GM19455 (cell line): ENCODE measurements at regions not wholly inside any gene's neighbourhood (a gene's known extent, or its start where the extent isn't known, plus 50 kb on each side); places are given as distances from the start of the nearest gene placed in this dataset.

ENCODE experiments used
- ATAC-seq: cut with Tn5 transposase; IDR thresholded peaks from one replicate; pipeline ENCODE4 v1.9.1; 2021; ENCODE audit not compliant: unreplicated experiment

- ATAC-seq: no peak
Measured at GRCh38 chr2:19664646-19665045, 237.1 kb downstream of the TTC32 start.

GRCh38 chr2:19659024-19659792 lies 242.6 kb downstream of the TTC32 start:
- no peak for ATAC-seq

GRCh38 chr2:19656011-19656410 lies 245.8 kb downstream of the TTC32 start:
- ATAC-seq: no peak

- ATAC-seq: no peak
Measured at GRCh38 chr2:19654310-19655090, 247.3 kb downstream of the TTC32 start.

GRCh38 chr2:19653509-19653908 lies 248.3 kb downstream of the TTC32 start:
- no peak for ATAC-seq

- ATAC-seq: no peak
Measured at GRCh38 chr2:19652811-19653210, 249.0 kb downstream of the TTC32 start.

GRCh38 chr2:19651466-19651865 lies 250.3 kb downstream of the TTC32 start:
- no peak for ATAC-seq

- no peak for ATAC-seq
Measured at GRCh38 chr2:19649785-19650380, 251.9 kb downstream of the TTC32 start.

GRCh38 chr2:19649142-19649541 lies 252.6 kb downstream of the TTC32 start:
- ATAC-seq: no peak

GRCh38 chr2:19648583-19648982 lies 253.2 kb downstream of the TTC32 start:
- no peak for ATAC-seq

- ATAC-seq: no peak
Measured at GRCh38 chr2:19646987-19647386, 254.8 kb downstream of the TTC32 start.

- no peak for ATAC-seq
Measured at GRCh38 chr2:19644763-19645162, 257.0 kb downstream of the TTC32 start.

GRCh38 chr2:19643117-19643518 lies 258.7 kb downstream of the TTC32 start:
- peak; percentile 65 for ATAC-seq

- ATAC-seq: no peak
Measured at GRCh38 chr2:19642501-19642900, 259.3 kb downstream of the TTC32 start.

- ATAC-seq: no peak
Measured at GRCh38 chr2:19635951-19636510, 265.8 kb downstream of the TTC32 start.

GRCh38 chr2:19632403-19632991 lies 269.3 kb downstream of the TTC32 start:
- no peak for ATAC-seq

GRCh38 chr2:19631871-19632270 lies 269.9 kb downstream of the TTC32 start:
- no peak for ATAC-seq

GRCh38 chr2:19630921-19631320 lies 270.9 kb downstream of the TTC32 start:
- no peak for ATAC-seq

GRCh38 chr2:19627359-19627758 lies 268.9 kb upstream of the OSR1 start:
- no peak for ATAC-seq

GRCh38 chr2:19623488-19623887 lies 265.1 kb upstream of the OSR1 start:
- ATAC-seq: no peak

GRCh38 chr2:19617257-19617848 lies 258.9 kb upstream of the OSR1 start:
- ATAC-seq: no peak
